ENCODE measurements at regions not wholly inside any gene's neighbourhood (a gene's known extent, or its start where the extent isn't known, plus 50 kb on each side); places are given as distances from the start of the nearest gene placed in this dataset.
"Not testable (repeated sequence)": the region's sequence is repeated elsewhere in the genome, so short reads cannot be mapped to it uniquely, and the experiment has no call there.

- no peak overlapping the region for H3K4me3 ChIP-seq (ENCODE audit: low read depth, low read length)
- no peak for DNase-seq (ENCODE audit: low read depth)
- no peak for TF ChIP-seq CTCF (conservative IDR thresholded peaks at IDR 0.05; ENCODE audit: low read depth, low read length)
Measured at GRCh38 chrY:12490558-12491209, 210.3 kb upstream of the USP9Y start.

- no peak for DNase-seq (ENCODE audit: low read depth)
- H3K4me3 ChIP-seq (ENCODE audit: low read depth, low read length) = no peak overlapping the region
- TF ChIP-seq CTCF (conservative IDR thresholded peaks at IDR 0.05; ENCODE audit: low read depth, low read length) = no peak
Measured at GRCh38 chrY:12492218-12492617, 208.8 kb upstream of the USP9Y start.

GRCh38 chrY:12496007-12496406 lies 205.0 kb upstream of the USP9Y start:
- no peak for TF ChIP-seq CTCF (conservative IDR thresholded peaks at IDR 0.05; ENCODE audit: low read depth, low read length)
- no peak for DNase-seq (ENCODE audit: low read depth)

GRCh38 chrY:12500096-12500495 lies 200.9 kb upstream of the USP9Y start:
- TF ChIP-seq CTCF (conservative IDR thresholded peaks at IDR 0.05; ENCODE audit: low read depth, low read length) = no peak
- DNase-seq (ENCODE audit: low read depth) = no peak
- H3K4me3 ChIP-seq (ENCODE audit: low read depth, low read length) = no peak overlapping the region

More at GRCh38 chrY:12496007-12496406, 205.0 kb upstream of the USP9Y start:
- H3K4me3 ChIP-seq (ENCODE audit: low read depth, low read length) = no peak overlapping the region

GRCh38 chrY:12504028-12504427 lies 197.0 kb upstream of the USP9Y start:
- not testable (repeated sequence) for H3K4me3 ChIP-seq (ENCODE audit: low read depth, low read length); DNase-seq (ENCODE audit: low read depth)

GRCh38 chrY:12517338-12517737 lies 183.7 kb upstream of the USP9Y start:
- no peak overlapping the region for H3K4me3 ChIP-seq (ENCODE audit: low read depth, low read length)
- no peak for DNase-seq (ENCODE audit: low read depth)
- no peak for TF ChIP-seq CTCF (conservative IDR thresholded peaks at IDR 0.05; ENCODE audit: low read depth, low read length)

GRCh38 chrY:12525206-12525605 lies 175.8 kb upstream of the USP9Y start:
- DNase-seq (ENCODE audit: low read depth) = no peak
- H3K4me3 ChIP-seq (ENCODE audit: low read depth, low read length) = no peak overlapping the region
- TF ChIP-seq CTCF (conservative IDR thresholded peaks at IDR 0.05; ENCODE audit: low read depth, low read length) = no peak
